ENCODE measurements at regions not wholly inside any gene's neighbourhood (a gene's known extent, or its start where the extent isn't known, plus 50 kb on each side); places are given as distances from the start of the nearest gene placed in this dataset.

DNA sequence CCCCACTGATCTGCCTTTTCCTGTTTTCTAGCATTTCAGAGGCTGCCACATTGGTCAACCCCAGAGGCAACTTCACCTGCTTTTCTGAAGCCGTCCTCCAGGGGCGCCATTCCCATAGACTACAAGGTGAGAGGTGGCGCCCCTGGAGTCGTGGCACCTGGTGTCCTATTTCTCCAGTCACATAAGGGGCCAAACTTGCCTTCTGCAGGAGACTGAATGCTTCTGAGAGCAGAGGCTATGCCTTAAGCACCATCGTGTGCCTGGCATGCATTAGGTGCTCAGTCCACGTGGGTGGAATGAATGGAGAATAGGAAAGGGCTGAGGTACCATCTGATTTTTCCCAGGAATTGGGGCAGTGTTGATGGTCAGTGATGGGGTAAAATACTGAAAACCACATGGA, 164.8 kb downstream of the HAPSTR1 start:
- no peak for DNase-seq

DNA sequence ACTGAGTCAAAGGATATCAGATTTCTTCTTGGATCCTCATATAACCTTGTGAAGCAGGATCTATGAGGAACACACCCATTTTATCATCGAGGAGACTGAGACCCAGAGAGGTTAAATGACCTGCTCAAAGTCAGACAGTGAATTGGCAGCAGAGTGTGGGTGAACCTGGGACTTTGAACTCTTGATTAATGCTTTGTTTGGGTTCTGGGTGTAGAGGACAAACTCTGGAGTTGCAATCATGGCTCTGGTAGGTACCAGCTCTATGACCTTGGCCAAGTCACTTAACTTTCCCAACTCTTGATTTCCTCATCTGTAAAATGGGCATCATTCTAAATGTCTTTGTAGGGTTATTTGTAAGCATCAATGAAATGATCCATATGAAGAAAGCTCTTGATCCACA, 166.4 kb downstream of the HAPSTR1 start:
- DNase-seq: no peak

DNA sequence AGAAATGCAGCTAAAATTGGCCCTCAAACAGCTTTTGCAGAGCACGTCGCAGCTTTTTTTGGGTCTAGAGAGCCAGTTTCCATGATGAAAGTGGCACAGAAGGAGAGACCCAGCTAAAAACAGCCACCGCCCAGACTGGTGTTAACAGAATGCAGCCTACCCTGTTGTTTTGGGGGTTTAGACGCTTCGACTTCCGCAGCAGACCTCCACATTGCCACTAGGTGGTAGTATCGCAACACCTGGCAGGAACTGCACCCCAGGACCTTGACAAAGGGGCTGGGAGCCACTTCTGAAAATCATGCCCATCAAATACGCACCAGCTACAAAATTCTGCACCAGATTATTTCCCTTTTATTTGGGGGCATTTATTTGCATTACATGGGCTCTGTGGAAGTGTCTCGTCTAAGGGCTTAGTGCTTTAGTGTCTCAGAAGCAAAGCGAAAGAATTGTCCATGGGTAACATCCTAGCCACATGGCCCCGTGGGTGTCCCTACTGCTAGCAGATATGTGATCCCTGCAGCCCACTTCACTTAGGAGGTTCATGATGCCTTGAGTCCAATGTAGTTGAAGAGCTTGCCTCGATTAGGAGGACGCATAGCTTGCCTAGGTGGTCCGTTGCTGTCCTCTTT, 167.1 kb downstream of the HAPSTR1 start:
- DNase-seq: no peak

DNA sequence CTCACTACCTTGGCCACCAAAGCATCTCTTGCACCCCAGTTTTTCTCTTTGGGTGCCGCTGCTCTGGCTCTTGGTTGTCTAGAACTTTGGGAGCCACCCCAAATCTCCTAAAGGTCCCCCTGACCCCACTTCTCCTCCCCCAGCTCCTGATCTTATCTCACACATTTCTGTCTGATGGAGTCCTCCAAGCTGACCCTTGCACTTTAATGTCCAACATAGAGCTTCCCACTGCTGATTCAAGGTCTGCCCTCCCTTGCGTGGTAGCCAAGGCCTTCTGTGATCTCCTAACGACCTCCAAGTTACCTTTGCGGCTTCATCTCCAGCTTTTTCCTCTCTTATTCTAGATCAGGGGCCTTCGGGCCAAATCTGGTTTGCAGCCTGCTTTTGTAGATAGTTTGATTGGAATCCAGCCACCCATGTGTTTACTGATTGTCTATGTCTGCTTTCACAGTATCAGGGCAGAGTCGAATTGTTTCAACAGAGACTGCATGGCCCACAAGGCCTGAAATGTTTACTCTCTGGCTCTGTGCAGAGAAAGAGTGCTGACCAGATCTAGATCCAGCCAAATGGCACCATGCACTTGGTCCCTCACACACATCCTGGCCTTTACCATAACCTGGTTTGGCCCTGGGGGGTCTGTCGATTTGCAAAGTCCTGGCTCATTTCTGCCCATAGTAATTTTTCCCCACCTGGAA, 168.6 kb downstream of the HAPSTR1 start:
- no peak for DNase-seq

DNA sequence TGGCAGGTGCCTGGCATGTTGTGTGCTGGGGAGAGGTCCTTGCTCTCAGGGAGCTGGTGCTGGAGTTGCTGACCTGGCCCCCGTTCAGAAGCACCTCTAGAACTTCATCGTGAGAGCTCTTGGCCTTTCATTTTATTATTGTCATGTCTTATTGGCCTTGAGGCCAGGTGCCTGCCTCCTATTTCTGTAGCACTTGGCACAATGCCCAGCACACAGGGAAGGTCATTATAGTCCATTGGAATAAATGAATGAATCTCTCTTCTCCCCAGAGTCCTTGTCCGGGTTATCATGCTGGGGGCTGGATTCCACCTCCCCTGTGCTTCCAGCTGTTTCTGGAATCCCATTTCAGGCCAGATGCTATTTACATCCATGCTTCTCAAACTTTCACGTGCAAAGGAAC, 169.2 kb downstream of the HAPSTR1 start:
- no peak for DNase-seq

DNA sequence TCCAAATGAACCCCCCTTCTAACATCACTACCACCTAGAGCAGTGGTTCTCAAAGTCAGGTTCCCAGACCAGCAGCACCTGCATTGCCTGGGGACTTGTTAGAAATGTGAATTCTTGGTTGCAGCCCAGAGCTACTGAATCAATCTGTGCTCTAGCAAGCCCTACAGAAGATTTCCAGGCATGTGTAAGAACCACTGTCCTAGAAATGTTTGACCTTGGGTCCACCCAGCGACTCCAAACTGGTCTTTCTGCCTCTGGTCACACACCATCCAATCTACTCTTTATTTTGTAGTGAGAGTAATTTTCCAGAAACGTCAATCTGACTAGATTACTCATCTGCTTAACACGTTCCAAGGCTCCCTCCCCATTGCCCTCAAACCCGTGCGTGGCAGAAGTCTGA, 169.9 kb downstream of the HAPSTR1 start:
- no peak for DNase-seq

DNA sequence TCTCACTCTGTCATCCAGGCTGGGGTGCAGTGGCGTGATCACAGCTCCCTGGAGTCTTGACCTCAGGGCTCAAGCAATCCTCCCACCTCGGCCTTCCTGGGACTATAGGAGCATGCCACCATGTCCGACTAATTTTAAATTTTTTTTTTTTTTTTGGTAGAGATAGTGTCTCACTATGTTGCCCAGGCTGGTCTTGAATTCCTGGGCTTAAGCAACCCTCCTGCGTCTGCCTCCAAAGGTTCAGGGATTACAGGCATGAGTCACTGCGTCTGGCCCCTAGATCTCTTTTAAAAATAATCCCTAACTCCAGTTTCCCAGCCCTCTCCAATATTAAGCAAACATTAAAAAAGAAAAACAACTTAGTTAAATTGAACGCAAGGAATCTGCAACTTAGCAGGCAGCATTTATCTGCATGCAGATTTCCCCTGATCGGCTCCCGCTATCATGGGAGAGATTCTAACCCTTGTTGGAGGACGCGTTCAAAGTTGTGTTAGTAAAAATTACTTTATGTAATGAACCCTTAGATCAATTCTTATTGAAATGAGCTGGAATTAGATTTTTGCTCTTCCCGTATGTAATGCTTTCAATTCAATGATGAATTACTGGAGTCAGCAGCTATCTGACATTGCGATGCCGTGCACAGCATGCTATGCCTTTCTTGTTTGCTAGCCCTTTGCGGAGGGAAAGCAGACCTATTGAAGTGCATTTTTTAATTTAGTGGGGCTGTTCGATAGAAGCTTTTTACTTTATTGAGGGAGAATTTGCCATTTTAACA, 171.7 kb downstream of the HAPSTR1 start:
- DNase-seq: no peak

DNA sequence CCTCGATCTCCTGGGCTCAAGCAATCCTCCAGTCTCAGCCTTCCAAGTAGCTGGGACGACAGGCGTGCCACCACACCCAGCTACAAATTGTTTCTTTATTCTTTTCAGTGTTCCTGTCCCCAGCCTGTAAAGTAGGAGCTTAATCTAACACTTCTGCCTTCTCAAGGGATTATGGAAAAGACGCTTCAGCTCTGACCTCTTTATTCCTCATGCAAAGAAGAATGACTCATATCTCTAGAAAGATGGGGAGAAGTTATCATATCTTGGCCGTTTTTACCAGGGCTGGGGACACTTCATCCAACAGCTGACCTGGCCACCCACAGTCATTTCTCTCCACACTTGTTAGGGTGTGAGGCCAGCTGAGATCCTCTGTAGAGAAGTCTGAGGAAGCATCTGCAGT, 172.6 kb downstream of the HAPSTR1 start:
- DNase-seq: no peak

DNA sequence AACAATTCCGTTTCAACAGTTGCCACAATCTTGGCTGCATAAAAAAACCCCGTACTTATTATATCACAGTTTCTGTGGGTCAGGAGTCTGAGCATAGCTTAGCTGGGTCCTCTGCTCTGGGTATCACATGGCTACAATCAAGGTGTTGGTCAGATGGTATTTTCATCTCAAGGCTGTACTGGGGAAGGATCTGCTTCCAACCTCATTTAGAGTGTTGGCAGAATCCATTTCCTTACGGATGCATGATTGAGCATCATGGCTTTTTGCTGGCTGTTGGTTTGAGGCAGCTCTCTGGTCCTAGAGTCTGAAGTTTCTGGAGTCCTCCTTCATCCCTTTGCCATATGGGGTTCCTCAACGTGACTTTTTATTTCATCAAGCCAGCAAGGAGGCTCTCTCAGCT, 177.0 kb downstream of the HAPSTR1 start:
- DNase-seq: no peak

DNA sequence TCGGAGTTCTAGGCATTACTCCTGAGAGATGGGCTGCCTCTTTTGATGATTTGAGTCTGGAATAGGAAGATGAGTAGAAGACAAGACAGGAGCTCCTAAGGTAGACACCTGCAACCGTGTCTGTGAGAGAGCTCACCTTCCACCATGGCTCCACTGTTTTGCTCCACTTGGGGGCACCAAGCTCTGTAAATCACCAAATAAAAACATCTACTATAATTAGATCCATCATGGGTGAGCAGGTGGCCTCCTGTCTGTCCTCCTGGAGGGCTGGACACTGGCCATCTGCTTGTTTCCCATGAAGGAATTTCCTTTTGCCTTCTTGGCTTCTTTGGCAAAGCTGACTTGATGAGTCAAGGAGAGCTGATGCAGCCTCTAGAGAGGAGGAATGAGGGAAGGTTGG, 179.0 kb downstream of the HAPSTR1 start:
- no peak for DNase-seq

DNA sequence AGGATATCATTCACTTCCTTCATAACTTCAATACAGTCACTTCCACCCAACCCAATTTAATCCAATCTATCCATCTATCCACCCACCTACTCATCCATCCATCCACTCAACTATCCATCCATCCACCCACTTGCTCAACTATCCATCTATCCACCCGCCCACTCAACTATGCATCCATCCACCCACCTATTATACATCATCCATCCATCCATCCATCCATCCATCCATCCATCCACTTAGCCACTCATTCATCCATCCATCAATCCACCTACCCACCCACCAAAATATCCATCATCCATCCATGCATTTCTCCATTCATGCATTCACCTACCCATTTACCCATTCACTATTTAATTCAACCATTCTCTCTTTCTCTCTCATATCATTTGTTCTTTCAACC, 179.5 kb downstream of the HAPSTR1 start:
- no peak for DNase-seq

DNA sequence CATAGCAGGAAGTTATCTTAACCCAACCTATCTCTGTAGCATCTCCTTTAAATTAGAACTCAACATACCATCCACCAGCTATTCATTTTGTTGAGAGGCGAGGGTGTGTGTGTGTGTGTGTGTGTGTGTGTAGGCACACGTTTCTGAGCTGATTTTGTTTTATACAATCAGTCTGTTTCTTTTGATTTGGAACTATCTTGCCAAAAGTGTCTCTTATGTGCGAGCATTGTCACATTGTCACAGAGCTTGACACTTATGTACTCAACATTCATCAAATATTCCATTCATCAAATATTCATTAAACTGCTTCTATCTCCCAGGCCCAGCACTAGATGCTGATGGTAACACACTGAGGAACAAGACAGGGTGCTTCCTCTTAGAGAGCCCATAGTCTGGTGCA, 180.4 kb downstream of the HAPSTR1 start:
- DNase-seq: no peak

DNA sequence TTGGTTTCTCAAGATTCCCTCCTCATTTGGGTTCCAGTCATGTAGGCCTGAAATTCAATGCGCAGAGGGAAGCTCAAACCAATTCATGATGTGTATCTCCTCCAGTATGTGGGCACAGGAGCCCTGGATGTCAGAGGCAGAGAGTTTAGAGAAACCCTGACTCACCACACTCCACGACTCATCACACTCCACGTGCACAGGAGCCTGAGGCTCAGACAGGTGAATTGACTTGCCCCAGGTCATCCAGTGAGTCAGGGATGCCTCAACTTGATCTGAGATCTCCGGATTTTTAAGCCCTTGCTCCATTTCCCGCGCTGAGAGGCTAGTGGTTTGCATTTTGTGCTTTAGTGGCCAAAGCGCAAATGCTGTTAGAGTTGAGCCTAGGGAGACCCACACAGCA, 183.9 kb downstream of the HAPSTR1 start:
- no peak for DNase-seq

DNA sequence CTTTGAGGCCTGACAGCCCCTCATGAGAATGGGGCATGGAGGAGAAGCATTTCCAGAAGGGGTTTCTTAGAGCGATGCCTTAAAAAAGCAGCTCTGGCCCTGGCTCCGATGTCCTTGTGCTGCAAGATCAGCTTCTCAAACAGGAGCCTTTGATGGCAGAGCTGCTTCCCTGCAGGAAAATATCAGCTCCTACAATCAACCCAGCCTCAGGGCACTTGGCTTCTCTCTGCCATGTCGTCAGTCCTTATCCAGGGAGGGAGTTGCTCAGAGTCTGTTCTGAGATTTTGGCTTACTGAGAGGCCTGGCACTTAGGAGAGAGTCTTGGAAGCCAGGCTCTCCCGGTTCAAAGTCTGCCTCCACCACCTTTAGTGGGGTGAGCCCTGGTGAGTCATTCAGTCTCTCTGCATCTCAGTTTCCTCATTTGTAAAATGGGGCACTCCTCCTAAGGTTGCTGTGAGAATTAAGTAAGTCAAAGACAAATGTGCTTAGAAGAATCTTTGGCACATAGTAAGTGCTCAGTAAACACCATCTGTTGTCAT, 184.4 kb downstream of the HAPSTR1 start:
- no peak for DNase-seq

DNA sequence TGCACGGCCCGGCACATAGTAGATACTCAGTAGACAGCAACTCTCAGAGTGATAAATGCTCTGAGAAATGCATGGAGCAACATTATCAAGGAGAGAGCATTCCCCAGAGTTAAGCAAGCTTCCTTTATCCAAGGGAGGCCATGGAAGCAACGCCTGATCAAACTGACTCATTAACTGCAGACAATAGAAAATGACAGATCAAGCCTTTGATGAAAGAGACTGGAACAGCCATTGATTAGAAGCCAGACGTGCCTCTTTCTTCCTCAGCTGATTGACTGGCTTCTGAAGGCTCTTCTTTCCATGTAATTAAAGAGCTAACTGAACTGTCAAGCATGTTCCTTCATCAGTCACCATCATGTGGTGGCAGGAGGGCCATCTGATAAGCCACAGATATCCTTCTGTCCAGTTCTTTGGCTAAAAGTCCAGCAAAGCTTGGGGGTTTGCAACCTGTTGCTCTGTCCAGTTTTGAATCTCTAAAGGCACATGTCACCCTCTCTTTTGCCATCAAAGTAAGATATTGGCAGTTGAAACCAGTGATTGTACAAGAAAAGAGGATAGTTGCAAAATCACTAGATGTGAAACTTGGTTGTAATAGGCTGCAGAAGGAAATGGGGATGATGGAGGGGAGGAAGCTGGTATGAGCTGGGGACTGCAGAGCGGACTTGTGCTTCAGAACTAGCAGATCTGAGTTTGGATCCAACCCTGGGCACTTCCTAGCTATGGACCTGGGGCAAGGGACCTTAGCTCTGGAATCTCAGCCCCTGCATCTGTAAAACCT, 188.0 kb downstream of the HAPSTR1 start:
- no peak for DNase-seq

DNA sequence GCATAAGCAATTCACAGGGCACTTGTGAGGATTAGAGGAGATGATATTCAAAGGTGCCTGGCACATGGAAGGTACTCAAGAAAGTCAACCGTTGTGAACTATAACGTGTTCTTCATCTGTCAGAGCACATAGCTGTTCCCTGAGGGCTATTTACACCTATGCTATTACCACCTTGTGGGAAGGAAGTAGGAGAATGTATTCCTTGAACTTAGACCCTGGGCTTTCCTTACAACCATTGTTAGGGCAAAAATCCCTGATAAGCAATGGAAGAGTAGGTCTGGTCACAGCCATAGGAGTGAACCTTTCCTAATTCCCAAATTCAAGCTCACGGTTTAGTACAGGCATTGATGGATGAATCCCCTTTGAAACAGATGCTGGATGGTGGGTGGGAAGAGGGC, 188.6 kb downstream of the HAPSTR1 start:
- DNase-seq: no peak

DNA sequence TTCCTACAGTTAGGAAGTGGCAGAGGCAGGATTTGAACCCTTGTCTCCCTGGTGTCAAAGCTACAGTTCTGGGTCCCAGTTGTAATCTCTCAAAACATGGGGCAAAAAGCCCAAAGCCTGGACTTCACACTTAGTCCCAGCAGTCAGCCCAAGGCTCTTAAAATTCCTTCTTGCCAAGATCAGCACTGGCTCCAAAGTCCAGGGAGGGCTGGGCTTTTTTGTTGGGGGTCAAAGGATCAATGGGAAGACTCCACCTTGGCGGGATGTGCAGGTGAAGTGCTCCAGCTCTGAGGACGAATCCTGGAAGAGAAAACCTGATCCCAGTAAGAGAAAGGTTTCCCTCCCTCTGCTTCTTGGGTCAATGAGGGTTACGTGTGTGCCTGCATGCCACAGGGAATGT, 195.5 kb downstream of the HAPSTR1 start:
- DNase-seq: no peak

DNA sequence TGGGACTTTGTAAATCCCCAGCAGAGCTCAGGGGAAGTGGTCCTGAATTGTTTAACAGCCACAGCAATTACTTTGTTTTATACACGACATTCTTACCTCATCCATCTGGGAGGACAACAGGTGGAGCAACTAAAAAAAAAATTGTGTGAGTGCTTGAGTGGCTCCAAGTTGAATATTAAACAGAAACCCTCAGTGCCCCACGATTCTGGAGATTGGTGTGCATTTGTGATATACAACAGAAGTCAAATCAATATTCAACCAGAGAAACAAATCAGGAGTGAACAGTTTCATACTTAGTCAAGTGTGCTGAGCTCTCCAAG, 204.8 kb downstream of the HAPSTR1 start:
- DNase-seq: no peak

DNA sequence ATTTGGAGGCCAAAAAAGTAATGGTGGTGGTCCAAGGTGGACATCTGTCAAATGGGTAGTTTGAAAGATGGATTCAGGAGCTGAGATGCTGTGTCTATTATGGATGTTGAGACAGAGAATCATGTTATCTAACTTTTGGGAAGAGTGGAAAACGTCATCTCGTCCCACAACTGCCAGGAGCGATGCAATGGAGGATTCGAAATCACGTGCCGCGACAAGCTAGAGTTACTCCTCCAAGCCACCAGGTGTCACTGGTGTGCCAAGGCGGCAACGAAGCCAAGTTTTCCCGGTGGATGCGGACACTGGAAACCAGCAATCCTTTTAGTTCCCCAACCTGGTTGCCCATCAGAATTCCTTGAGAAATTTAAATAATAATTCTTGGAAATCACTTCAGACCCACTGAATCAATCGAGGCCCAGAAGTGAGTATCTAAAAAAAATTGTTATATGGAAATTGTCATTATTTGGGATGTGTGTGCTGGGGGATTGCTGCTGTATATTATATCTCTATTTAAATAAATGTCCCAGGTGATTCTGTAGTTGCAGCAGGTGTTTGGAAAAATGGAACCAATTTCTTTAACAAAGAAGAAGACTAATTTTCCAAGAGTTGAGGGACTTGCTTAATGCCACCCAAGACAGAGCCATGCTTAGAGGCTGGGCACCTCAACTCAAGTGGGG, 206.1 kb downstream of the HAPSTR1 start:
- no peak for DNase-seq

DNA sequence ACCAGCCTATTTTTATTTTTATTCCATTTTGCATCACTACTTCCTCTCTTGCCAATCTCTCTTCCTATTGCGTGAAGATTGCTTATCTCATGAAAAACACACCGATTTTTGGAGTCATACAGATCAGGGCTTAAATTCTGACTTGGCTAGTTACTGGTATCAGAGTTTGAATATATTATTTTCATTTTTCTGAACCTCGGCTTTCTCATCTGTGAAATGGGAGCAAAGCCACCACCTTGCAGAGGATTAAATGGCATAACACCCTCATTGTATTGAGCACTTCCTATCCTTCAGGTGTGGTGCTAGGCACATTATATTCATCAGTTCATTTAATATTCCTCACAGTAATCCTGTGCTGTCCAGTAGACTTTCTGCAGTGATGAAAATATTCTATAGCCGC, 208.8 kb downstream of the HAPSTR1 start:
- DNase-seq: no peak

DNA sequence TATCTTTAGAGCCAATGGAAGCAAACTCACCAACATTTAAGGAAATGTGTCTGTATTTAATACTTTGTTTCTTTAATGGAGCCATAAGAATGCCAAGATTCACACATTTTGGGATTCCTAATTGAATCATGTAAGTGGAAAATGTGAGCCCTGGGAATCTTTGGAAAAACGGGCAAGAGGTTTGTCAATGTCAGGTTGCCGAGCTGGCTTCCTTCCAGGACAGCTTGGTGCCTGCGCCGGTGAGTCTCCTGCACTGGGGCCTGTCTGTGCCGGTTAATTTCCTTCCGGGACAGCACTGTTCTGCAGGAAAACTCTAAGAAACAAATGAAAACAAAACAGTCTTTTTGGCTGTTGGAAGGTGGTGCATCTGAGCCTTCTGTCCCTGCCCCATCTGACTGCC, 210.6 kb downstream of the HAPSTR1 start:
- no peak for DNase-seq

DNA sequence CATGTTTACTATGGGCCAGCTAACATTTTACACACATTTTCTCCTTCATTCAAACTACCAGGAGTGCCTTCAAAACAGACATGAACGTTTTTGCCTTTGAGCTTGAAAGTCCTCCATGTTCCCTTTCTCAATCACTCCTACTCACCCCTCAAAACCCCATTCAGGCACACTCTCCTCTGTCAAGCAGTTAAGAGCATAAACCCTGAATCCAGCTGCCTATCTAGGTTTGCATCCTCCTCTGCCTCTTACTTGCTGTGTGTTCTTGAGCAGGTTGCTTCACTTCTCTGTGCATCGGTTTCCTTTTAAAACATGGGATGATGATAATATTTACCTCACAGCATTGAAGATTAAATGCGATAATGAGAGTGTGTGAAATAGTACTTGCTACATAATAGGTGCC, 215.3 kb downstream of the HAPSTR1 start:
- no peak for DNase-seq

DNA sequence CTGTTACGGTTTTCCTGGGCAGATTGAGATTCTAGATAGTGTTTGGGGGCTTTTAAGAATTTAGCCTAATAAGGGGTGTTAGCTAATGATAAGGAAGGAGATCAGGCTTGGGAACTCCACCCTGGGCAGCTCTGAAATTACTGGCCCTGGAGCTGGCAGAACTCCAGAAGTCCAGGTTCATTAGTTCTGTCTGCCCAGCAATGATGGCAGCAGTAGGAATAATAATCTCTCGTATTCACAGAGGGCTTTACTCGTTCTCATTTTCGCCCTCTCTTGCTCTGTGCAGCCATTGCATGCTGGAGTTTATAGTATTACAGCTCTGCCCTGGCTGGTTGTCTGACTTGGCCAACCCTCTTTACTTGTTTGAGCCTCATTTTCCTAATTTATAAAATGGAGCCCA, 216.0 kb downstream of the HAPSTR1 start:
- DNase-seq: no peak
